Thoracic aorta (tissue), 2 donors: ENCODE measurements at regions not wholly inside any gene's neighbourhood (a gene's known extent, or its start where the extent isn't known, plus 50 kb on each side); places are given as distances from the start of the nearest gene placed in this dataset.

Experiments
- ATAC-seq: fragments of 150-250 bp; one replicate; pipeline ENCODE4 v1.8.0; 2017; ENCODE audit warnings: low read depth; ENCODE audit not compliant: insufficient number of reproducible peaks, low FRiP score
- DNase-seq: peaks from one replicate; pipeline ENCODE4 v3.0.0-alpha.2; 2020; ENCODE audit warnings: low spot score
- H3K27ac ChIP-seq, 2 donors: fragments of 200-600 bp; sonication (generic); 1 replicate in 1 of 2; 2 replicates in 1 of 2; pipeline ENCODE4 v1.5.1; 2016; ENCODE audit warnings: mild to moderate bottlenecking in 2 of 2, moderate library complexity in 2 of 2
- H3K27me3 ChIP-seq: fragments of 200-600 bp; sonication (generic); replicated peaks from 2 replicates; pipeline ENCODE4 v1.6.0; 2016; ENCODE audit warnings: mild to moderate bottlenecking; ENCODE audit not compliant: insufficient read depth
- H3K36me3 ChIP-seq: fragments of 200-600 bp; sonication (generic); one replicate; pipeline ENCODE4 v1.5.1; 2016
- H3K4me1 ChIP-seq, 2 donors: fragments of 200-600 bp; sonication (generic); 1 replicate in 1 of 2; 2 replicates in 1 of 2; pipeline versions ENCODE4 v1.5.1 to v1.6.0; 2016; ENCODE audit warnings: low read depth in 2 of 2, mild to moderate bottlenecking in 1 of 2; ENCODE audit not compliant: control insufficient read depth in 1 of 2
- H3K4me3 ChIP-seq: fragments of 200-600 bp; sonication (generic); 2 replicates; pipeline ENCODE4 v1.5.1; 2016; ENCODE audit warnings: mild to moderate bottlenecking
- H3K9me3 ChIP-seq: fragments of 200-600 bp; sonication (generic); 2 replicates; pipeline ENCODE4 v1.5.1; 2016
- TF ChIP-seq, protein P1 (sequence below): fragments of 200-600 bp; sonication (generic); IDR thresholded peaks from one replicate; pipeline ENCODE4 v1.5.1; 2019; ENCODE audit warnings: antibody characterized with exemption

DNA sequence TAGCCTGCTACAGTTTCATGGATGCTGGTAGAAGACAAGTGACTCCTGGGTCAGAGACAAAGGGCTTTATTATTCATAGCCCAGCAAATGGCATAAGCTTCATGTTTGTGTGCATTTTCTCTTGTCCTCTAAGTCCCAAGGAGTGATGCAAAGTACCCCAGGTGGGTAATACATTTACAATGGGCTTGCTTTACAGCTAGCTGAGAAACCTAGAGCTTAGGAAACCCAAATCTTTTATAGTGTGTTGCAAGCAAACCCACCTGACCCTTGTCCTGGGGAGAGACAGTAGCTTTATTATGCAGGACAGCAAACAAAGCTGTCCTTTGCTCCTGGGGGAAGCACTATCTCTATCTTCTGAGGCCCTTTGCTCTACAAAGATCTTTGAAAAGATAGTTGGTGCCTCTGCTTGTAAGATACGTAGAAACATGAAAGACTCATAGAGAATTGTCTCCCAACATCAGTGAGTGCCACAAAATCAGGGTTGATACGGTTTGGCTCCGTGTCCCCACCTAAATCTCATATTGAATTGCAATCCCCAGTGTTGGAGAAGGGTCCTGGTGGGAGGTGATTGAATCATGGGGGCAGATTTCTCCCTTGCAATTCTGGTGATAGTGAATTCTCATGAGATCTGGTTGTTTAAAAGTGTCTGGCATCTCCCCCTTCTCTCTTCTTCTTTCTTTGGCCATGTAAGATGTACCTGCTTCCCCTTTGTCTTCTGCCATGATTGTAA lies 315.8 kb upstream of the USP24 start:
- Histone ChIP-seq H3K9me3 (no peaks in the 10 kb centered on the region), H3K27me3 (no peaks in the 10 kb centered on the region), H3K4me3 (no peak overlapping the region), H3K4me1 (no peaks in the 10 kb centered on the region), H3K36me3 (no peaks in the 10 kb centered on the region), H3K27ac (no peak overlapping the region)
- DNase-seq (no peak), ATAC-seq (no peak)
- TF ChIP-seq, protein P1, sequence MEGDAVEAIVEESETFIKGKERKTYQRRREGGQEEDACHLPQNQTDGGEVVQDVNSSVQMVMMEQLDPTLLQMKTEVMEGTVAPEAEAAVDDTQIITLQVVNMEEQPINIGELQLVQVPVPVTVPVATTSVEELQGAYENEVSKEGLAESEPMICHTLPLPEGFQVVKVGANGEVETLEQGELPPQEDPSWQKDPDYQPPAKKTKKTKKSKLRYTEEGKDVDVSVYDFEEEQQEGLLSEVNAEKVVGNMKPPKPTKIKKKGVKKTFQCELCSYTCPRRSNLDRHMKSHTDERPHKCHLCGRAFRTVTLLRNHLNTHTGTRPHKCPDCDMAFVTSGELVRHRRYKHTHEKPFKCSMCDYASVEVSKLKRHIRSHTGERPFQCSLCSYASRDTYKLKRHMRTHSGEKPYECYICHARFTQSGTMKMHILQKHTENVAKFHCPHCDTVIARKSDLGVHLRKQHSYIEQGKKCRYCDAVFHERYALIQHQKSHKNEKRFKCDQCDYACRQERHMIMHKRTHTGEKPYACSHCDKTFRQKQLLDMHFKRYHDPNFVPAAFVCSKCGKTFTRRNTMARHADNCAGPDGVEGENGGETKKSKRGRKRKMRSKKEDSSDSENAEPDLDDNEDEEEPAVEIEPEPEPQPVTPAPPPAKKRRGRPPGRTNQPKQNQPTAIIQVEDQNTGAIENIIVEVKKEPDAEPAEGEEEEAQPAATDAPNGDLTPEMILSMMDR = no peak

DNA sequence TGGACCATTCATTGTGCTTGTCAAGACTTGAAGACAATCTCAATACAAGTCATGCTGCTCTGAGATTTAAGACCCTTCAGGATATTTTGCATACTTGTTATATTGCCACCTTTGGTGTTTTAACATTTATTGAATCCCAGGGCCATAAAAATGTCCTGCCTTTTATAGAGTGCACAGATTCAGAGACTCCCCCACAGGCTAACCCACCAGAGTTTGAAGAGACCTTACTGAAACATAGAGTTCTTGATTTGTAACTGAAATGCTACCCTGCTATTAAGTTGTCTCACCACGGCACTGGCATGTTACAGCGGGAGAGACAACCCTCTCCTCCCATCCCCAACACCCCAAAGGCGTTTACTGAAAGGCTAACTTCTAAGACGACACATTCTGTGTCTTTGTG lies 313.9 kb upstream of the USP24 start:
- Histone ChIP-seq H3K9me3 (no peaks in the 10 kb centered on the region), H3K27me3 (no peaks in the 10 kb centered on the region), H3K4me1 (no peaks in the 10 kb centered on the region), H3K27ac (no peak overlapping the region), H3K4me3 (no peak overlapping the region), H3K36me3 (no peaks in the 10 kb centered on the region)
- no peak for ATAC-seq
- TF ChIP-seq, protein P1 = no peak
- no peak for DNase-seq

DNA sequence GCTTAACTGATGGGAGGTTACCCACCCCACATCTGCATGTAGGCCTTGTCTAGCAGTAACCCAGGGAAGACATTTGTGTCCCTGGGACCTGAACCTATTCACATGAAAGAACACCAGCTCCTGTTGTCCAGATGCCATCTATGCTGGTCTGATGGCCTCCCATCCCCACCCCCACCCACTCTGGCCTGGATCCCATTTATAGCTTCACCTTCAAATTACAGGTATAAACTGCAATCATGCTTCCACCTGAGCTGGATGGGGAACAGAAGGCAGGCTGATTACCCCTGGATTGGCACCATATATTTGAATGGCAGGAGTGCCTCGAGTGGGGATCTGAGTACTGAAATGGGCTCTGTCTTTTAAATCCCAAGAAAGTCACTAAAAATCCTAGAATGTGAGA lies 312.7 kb upstream of the USP24 start:
- TF ChIP-seq, protein P1 = no peak
- DNase-seq = no peak
- Histone ChIP-seq H3K4me1 (no peaks in the 10 kb centered on the region), H3K4me3 (no peak overlapping the region), H3K27me3 (no peaks in the 10 kb centered on the region), H3K36me3 (no peaks in the 10 kb centered on the region), H3K9me3 (no peaks in the 10 kb centered on the region), H3K27ac (no peak overlapping the region)
- no peak for ATAC-seq

DNA sequence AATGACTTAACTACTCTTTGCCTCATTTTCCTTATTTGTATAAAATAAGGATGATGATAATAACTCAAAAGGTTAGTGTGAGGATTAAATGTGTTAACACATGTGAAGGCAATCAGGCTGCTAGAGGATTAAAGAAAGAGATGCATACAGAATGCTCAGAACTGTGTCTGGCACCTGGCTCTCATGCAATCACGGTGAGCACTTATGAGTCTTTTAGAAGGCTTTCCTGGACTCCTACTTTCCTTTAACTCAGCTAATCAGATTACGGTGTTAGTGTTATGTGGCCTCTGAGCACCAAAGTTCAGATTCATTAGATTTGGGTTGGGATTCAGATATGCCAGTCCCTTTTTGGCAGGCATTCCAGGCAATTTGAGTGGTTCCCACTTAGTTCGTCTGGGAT lies 311.6 kb upstream of the USP24 start:
- DNase-seq (no peak), ATAC-seq (no peak)

DNA sequence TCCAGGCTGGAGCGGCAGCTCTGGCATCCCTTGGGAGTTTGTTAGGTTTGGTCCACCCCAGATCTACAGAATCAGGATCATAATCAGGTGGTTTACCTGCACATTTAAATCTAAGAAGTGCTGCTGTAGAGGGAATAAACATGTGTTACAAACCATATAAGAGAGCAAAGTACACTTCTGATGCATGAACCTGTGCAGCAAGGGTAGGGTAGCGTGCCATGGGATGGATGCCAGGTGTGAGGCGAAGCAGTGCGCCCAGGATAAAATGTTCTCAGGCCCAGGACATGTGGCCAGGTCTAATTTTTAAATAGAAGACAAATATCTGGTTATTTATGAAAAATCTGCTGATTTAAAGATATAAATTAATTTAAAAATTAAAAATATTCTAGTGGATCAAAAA lies 308.8 kb upstream of the USP24 start:
- DNase-seq = no peak
- TF ChIP-seq, protein P1 = no peak
- H3K27ac ChIP-seq = no peak overlapping the region

More for the DNA sequence above, 311.6 kb upstream of the USP24 start:
- H3K4me3 ChIP-seq = no peak overlapping the region
- H3K27ac ChIP-seq = no peak overlapping the region
- no peaks in the 10 kb centered on the region for H3K9me3 ChIP-seq
- no peaks in the 10 kb centered on the region for H3K36me3 ChIP-seq
- no peaks in the 10 kb centered on the region for H3K27me3 ChIP-seq
- TF ChIP-seq, protein P1 = no peak
- no peaks in the 10 kb centered on the region for H3K4me1 ChIP-seq

More for the DNA sequence above, 308.8 kb upstream of the USP24 start:
- Histone ChIP-seq H3K36me3 (no peaks in the 10 kb centered on the region), H3K4me3 (no peak overlapping the region), H3K9me3 (no peaks in the 10 kb centered on the region), H3K4me1 (no peaks in the 10 kb centered on the region), H3K27me3 (no peaks in the 10 kb centered on the region)
- no peak for ATAC-seq
